GM21367 (cell line): ENCODE measurements at regions not wholly inside any gene's neighbourhood (a gene's known extent, or its start where the extent isn't known, plus 50 kb on each side); places are given as distances from the start of the nearest gene placed in this dataset.

ENCODE experiments used
- ATAC-seq: cut with Tn5 transposase; IDR thresholded peaks from one replicate; pipeline ENCODE4 v1.9.1; 2021; ENCODE audit not compliant: unreplicated experiment

DNA sequence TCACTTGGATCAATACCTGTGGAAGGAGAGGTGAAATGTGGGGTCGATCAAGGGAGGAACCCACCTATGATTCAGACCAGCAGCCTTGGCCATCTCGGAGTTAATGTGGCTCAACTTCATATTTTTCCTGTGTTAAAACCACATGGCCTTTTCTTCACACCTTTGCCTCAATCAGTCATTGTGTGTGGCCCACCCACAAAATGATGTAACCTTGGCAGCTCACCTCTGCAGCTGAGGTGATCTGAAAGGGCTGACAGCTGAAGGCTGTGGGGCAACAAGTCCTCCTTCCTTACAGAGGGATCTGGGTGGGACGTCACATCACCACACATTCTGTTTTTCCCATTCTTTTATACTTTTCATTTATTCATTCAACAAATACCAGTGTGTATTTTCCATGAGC lies 357.1 kb upstream of the HSF2 start:
- ATAC-seq = no peak

DNA sequence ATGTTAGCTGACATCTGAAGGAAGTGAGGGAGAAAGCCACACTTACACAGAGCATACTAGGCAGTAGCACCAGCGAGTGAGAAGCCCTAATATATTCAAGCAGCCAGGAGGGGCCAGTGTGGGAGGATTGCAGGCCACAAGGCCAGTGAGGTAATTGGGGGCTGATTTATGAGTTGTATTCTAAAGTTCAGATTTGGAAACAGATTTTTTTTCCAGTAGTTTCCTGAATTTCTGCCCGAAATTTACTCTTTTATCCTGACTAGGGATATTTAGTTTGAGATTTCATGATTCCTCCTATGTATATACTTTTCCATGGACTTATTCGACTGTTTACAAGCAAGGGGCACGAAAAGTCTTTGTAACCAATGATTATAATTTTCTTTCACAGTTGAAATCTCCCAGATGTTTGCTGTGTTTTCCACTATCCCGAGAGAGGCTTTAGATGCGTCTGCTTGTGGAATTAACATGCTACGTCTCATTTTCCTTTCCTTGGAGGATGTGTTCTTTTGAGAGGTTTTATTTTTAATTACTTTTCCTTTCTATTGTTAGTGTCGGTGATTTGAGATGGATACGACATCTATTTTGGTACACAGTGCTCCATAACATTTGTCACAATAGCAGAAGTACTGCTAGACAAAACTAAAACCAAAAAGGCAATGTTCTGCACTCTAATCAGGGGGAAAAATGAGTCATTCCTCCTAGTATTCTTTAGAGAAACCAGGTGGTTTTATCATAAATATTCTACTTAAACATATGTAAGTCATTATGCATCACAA lies 356.3 kb upstream of the HSF2 start:
- ATAC-seq = no peak

DNA sequence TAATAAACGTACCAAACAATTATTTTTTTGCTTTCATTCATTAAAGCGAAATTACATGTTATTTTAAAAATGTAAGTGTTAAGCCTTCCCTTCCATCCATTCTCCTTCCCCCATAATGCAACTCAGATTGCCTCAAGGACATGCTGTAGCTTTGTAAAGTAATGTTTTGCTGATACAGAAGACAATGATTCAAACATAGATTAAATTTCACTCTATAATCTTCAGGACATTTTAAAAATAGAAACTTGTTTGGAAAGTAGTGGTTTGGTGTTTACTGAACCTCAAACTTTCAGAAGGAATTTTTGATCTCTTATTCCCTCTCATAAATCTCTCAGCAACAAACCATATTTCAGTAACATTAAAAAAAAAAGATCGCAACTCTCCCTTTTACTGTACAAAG lies 350.9 kb upstream of the HSF2 start:
- no peak for ATAC-seq

DNA sequence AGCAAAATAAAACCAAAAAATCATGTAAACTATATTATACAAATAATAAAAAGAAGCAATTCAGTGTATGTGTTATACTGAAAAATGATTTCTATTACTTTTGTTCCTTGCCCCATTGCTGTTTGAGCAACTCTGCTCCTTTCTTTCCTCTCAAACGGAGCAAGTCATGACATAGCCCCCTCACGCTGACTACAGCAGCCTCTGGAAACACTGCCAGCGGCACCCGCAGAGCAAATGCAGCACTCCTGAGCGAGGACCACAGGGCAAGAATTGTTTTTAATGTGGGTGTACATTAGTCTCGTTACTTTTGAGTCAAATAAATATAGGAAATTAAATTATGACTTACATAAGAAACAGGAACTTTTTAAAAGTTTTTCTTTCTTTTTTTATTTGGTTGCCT lies 350.1 kb upstream of the HSF2 start:
- ATAC-seq = no peak

DNA sequence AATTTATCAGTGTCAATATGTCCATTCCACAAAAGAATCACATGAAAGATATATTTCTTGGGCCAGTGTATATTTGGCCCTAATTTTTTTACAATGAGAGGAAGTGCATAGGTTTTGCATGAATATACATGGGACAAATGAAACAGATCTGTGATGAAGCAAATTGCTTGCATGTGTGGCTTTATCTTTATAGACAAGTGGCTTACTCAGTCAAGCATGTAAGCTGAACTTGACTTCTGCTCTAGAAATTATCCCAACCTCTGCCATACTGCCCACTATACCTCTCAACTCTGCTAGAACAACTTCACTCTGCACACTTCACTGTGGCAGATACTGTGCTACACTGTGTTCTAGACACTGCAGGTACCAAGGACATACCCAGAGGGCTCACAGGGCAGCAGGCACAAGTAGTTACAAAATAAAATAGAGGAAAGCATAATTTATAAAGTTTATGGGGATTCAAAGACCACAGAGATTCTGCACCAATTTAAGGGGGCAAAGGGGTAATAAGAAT lies 349.2 kb upstream of the HSF2 start:
- ATAC-seq = no peak

DNA sequence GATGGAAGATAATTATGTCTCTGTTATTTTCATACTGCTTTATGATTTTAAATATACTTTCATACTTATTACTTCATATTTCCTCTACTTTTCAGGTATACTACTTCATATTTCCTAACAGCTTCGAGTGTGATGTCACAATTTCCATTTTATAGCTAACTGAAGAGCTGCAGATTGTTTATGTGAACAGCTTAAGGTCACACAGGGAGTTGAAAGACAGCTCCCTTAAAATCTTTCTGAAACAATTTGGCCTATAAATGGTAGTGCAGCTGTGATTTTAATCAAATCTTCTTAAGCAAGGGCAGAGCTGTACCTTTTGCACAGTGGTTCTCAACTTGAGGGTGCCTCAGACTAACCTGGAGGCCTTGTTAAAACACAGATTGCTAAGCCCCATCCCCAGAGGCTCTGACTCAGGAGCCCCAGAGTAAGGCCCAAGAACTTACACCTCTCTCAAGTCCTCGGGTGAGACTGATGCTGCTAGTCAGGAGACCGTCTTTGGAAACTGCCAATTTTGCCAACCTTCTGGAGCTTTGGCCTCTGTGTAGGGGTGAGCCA lies 347.0 kb upstream of the HSF2 start:
- no peak for ATAC-seq

DNA sequence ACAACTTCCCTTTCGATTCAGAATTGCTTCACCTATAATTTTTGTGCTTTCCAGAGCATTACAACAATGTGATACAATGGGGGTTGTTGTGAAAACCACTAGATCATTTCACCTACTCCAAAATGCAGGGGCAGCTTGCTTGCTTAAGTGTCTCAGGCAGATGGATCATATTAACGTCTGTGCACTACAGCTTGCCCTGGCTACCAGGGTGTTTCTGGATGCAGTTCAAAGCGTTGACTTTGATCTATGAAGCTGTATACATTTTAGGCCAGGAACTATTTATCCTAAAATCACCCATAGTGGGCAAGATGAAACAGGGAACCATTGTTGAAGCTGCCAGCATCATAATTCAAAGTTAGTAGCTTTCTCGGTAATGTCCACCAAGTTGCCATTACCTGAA lies 339.5 kb upstream of the HSF2 start:
- ATAC-seq = no peak

DNA sequence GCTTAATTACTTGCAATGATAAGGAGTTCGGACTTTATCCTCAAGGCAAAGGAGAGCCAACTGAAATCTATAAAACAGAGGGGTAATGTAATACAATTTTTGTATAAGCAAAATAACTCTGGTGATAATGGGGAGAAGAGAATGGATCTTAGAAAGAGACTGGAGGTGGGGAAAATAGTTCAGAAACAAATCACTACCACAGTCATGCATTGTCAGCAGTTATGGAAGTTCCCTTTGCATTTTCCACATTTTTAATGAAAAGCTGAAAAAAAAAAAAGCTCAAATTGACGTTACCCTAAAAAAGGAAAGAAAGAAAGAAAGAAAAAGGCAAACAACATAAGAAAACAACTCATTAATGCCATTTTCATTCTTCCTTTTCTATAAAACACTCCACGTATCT lies 337.6 kb upstream of the HSF2 start:
- ATAC-seq = no peak

DNA sequence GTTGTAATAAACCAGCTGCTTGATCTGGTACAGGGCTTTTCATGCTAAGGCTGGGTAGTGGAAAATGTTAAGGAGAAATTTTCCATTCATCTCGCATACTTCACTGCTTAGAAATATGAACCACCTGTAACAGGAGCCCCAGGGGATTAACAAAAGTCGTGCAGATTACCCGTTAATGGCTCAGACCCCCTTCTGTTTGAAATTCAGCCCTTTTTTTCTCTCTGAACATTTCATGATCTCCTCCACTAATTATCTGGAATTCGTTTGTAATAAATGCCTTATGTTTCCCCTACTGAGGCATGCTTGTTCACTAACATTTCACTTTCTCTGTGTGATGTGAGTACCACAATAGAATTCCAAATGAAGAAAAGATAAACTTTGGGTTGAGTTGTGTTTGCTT lies 336.4 kb upstream of the HSF2 start:
- ATAC-seq = no peak

DNA sequence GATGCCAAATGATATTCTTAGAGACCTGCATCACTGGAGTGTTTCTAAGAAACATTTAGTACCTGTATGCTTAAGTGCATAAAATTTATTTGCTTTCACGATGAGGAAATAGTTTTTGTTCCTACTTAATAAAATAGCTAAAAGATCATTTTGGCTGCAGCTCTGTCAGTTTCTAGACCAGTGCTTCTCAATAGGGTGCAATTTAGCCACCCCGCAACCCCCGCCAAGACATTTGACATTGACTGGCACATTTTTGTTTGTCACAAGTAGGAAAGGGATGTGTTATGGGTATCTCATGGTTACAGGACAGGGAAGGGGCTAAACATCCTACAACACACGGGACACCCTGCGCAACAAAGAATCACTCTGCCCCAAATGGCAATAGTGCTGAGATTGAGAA lies 335.7 kb upstream of the HSF2 start:
- no peak for ATAC-seq

DNA sequence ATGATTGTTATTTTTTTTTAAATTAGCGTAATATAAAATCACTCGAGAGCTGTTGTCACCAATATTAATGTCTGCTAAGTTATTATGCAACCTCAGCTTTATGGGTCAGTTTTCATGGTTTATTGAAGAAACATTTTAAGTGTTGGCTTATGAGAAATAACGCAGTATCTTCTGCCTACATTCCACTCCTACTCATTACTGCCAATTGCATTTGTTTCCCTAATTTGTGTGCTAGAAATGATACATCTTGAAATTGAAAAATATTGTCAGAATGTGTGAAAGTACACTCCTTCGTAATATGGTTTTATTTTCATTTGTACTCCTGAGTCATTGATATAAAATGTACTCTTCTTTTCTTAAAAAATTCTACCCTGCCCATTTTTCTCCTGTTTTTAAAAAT lies 333.3 kb upstream of the HSF2 start:
- no peak for ATAC-seq

DNA sequence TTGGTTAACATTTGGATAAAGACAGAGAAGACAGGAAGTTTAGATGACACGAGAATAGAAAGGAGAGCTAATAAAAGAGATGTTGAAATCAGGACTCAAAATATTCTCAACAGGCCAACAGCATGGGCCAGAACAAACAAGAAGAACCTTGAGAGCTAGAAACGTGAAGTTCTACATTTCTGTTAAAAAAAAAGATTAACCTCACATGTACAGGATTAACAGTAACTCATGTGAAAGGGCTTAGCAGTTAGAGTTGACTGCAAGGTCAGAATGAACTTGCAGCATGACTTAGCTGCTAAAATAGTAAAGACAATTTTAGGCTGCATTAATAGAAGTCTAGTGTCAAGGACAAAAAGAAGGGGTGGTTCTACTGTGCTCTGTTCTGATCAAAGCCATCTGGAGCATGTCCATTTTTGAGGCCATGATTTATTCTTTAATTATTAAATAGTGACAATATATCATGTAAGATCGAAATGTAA lies 331.1 kb upstream of the HSF2 start:
- no peak for ATAC-seq

DNA sequence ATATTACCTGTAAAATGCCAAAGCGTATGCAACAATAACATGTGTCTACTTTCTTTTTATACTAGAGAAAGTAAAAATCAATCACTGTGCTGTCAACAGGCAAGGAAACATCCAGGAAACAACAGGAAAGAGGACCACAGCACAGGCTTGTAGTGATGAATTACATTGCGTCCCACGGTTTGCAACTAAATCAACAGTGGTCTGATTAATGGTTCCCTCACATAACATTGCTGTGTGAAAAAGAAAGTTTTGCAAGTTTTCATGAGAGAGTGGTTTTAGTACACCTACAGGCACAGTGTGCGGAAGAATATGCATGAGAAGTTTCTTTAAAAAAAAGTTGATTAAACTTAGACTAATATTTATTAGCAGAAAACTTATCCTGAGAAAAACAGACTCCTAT lies 329.5 kb upstream of the HSF2 start:
- ATAC-seq = no peak

DNA sequence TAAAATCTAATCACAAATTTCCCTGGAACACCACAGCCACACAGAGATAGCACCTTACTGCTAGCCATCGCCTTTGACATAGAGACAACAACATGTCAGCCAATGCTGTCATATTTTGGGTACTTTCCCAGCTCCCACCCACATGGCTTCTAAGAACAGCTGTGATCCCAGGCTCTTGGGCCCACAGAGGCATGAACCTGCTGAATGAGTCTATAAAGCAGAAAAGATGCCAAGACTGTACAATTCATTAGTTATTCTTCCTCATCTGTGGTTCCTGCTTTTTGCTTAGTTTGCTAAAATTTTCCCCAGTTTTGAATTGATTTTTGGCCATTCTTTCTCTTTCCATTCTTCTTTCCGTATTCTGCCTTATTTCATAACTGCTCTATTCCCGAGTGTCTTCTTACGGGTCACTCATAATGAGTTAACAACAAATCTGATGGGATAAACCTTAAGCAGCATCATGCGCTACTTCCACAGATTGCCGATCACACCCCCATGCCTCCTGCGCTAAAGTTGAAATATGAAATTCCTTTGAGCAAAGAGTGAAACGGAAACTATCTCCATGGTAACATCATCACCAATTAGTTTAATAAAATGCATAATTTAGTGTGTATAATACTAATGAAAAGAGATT lies 327.3 kb upstream of the HSF2 start:
- no peak for ATAC-seq

DNA sequence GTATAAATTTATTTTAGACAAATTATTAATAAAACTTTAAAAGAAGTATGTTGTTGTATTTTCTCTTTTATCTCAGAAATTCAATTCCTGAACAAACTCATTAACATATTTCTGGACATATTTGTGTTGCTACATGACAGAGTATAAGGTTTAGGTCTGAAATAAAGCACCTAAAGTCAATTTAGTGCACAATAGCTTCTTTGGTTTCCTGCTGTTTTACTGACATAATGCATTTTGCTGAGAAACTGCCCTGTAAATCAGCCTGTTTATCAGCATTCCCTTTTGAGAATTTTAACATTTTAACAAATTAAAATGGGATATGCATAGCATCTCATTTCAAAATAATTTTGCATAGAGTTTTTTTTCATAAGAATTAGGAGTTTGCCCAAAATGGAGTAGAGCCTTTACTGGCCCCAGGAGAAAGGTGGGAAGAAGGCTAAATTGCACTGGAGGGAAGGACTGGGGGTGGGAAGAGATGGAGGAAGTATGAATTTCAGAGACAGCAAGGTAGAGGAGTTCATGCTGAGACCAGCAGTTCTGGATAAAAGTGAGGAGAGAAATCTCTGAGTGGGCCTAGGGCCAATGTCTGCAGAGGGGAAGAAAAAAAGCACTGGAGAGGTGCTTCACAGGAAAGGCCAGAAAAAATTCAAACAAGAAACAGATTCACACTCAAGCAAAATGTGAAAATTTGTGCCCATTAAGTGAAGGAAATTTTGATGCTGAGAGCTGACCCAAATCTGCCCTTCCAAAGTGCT lies 324.2 kb upstream of the HSF2 start:
- ATAC-seq = no peak

DNA sequence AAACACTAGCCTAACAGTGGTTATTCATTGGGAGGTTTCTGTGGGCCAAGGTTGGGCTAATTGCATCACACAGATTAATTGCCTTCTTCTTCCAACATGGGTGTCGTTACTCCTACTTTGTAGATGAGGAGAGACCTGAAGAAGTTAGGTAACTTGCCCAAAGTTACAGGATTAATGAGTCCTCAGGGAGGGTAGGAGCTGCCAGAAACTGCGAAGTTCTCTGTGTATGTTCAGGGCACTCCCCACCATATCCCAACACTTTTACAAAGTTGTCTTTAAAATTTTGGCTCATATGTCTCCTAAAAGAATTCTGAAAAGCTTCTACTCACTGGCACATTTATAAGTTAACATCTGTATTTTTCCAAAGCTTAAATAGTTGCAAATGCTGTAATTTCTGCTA lies 323.5 kb upstream of the HSF2 start:
- no peak for ATAC-seq

DNA sequence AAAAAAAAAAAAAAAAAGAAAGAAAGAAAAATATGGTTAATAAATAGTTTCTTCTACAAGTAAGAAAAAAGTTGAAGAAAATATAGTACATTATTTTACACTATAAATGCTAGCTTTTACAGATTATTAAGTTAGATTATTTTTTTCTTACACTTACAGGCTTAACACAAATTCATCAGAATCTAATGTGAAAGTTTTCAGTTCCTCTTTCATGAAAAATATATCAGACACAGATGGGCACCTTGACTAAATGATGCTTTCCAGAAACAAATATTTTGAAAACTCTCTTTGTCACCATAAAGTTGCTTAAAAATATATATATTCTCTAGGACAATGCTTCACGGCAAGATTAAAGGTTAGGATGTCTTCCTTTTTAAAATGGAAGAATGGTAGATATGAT lies 321.8 kb upstream of the HSF2 start:
- no peak for ATAC-seq

DNA sequence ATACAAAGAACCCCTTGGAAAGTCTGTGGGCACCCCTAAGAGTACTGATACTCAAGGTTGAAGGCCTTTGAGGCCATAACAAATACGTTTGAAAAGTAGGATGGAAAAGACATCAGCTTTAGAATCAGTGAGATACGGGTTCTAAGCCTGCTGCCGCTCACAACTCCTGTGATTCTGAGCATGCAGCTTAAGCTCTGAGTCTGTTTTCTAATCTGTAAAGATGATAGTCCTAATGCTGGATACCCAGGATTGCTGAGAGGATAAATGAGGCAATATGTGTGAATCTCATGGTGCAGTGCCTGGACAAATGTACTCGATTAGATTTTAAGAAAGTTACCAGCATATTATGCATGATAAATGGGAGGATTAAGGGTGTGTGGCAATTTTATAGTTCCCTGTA lies 321.0 kb upstream of the HSF2 start:
- ATAC-seq = no peak

DNA sequence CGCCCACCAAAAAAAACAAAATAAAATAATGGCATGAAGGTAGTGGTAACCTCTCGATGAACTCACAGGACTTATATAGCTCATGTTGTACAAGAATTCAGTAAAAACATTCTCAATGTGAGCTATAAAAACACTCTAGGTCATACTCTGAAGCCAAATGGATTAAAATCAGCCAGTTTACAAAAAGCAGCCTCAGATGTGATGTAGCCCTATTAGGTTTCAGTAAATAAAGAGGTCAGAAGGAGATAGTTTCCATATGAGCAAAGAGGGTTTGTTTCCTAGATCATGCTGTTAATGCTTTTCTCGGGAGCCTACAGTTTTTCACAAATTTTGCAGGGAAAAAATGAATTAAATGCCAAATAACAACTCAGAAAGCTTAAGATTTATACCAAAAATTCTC lies 319.5 kb upstream of the HSF2 start:
- ATAC-seq = no peak

DNA sequence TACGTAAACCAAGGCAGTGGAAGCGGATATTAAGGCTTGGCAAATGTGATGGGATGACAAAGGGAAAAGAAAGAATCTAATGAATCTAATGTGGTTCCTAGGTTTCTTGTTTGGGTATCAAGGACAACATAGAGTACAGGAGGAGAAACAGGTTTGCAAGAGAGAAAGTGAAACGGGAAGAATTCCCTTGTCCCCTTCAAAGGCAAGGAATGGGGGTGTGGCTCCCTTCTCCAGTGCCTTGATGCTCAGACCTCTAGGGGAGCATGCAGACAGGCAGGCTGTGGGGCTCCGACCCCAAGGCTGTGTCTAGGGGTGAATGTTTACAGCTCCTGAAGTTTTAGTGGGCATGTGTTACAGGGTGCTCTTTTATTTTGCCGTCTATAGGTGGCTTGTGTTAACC lies 317.5 kb upstream of the HSF2 start:
- ATAC-seq = no peak

DNA sequence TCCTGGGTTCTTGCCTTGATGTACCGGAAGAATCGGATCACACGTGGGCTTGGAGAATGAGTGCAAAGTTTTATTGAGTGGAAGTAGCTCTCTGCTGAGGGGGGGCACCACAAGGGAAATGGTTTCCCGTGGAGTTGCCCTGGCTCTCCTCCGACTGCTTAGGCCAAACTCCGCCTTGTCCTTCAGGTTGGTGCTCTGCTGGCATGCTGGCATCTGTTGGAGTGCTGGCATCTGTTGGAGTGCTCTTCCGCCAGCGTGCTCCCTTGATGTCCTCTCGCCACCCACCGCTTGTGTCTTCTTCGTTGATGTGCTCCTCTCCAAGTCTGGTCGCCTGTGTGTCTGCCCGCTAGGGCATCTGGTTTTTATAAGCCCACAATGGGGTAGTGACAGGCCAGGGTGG lies 317.1 kb upstream of the HSF2 start:
- no peak for ATAC-seq

DNA sequence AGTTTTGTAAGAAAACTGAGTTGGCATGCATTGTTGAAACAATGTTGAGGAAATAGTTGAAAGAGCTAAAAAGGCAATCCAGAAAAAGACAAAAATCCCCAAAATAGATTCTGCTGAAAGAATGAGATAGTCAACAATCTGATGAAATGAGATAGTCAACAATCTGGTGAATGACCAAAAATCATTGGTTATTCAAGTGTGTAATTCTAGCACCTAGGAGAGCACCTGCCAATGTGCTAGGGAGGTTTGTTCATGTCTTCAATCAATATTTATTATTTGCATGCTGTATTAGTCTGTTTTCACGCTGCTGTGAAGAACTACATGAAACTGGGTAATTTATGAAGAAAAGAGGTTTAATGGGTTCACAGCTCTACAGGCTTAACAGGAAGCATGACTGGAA lies 307.1 kb upstream of the HSF2 start:
- no peak for ATAC-seq
